Pancreas (tissue), 10 donors: ENCODE measurements at regions not wholly inside any gene's neighbourhood (a gene's known extent, or its start where the extent isn't known, plus 50 kb on each side); places are given as distances from the start of the nearest gene placed in this dataset.
A peak's percentile ranks its signal among the peaks of the same experiment; 100 is the strongest.

Experiments
- ATAC-seq, 4 donors: fragments of 200-7000 bp; cut with Tn5 transposase; one replicate each; pipeline versions ENCODE4 v1.8.0 to v1.9.1; 2020; ENCODE audit warnings: mild to moderate bottlenecking in 4 of 4, moderate library complexity in 4 of 4
- DNase-seq, 6 donors: peaks; one replicate each; pipeline ENCODE4 v3.0.0-alpha.2; 2020
- FAIRE-seq: peaks from 2 replicates; lab custom pipeline; 2012; peaks lifted over from hg19 to GRCh38; lab: Jason Lieb, UNC
- H3K27ac ChIP-seq, 4 donors: fragments of 200-600 bp; sonication (generic); 1 replicate in 3 of 4; 2 replicates in 1 of 4; pipeline versions ENCODE4 v1.5.0 to v1.8.0; 2020
- H3K27me3 ChIP-seq, 4 donors: fragments of 200-600 bp; one replicate each; pipeline ENCODE4 v1.8.0; 2021
- H3K36me3 ChIP-seq, 3 donors: fragments of 200-600 bp; sonication (generic) in 1 of 3; one replicate each; pipeline versions ENCODE4 v1.5.0 to v1.8.0; 2020 to 2021
- H3K4me1 ChIP-seq, 3 donors: fragments of 200-600 bp; one replicate each; pipeline ENCODE4 v1.8.0; 2021
- H3K4me3 ChIP-seq, 4 donors: fragments of 200-600 bp; sonication (generic) in 2 of 4; one replicate each; pipeline versions ENCODE4 v1.5.0 to v1.8.0; 2020 to 2021
- H3K9me3 ChIP-seq, 4 donors: fragments of 200-600 bp; one replicate each; pipeline ENCODE4 v1.8.0; 2021
- CTCF ChIP-seq, 4 donors: fragments of 200-600 bp; sonication (generic) in 3 of 4; IDR thresholded peaks; one replicate each; pipeline versions ENCODE4 v1.5.0 to v1.8.0; 2021; ENCODE audit warnings: antibody characterized with exemption in 4 of 4
- WGBS, 2 donors: extraction: QIAGEN DNeasy Blood & Tissue Kit; methylation state at CpG; one replicate each; pipeline ENCODE4 v1.1.7; 2013; 5-methylcytosine and 5-hydroxymethylcytosine counted together
- intact Hi-C, 3 donors: fragments of 100-400 bp; cut with DNase I; formaldehyde crosslinking; loops; one replicate each; pipeline versions ENCODE4 v1.11.1 to v1.14.2; 2022
- donor health status: healthy with polysubstance abuse.
- donor health status: DM: no; HTN: no; CAD: no; lungs with moderate emphysema.
- donor health status: DM: no; HTN: no; CAD: no.
- donor health status: control.
- donor health status: control.
- donor health status: Bipolar disorder and iron deficiency.
- donor health status: DM: yes; HTN: yes; CAD: no.
- donor health status: DM: no; HTN: no; CAD: no.
- donor health status: DM: no; HTN: no; CAD: no.
- donor health status: DM: yes; HTN: yes; CAD: no.

- 96 to 100% methylated on average over 6 of the region's 6 CpGs for WGBS, 2 donors
- Histone ChIP-seq H3K4me3 (no peak overlapping the region), H3K9me3 (no peaks in the 10 kb centered on the region), H3K27ac (no peak overlapping the region), H3K27me3 (no peaks in the 10 kb centered on the region), H3K36me3 (no peaks in the 10 kb centered on the region), H3K4me1 (peaks cover 17 to 21% (median 18%) of the 10 kb centered on the region in 3 donors)
- no peak for ATAC-seq
- no peak for FAIRE-seq
- TF ChIP-seq CTCF (IDR thresholded peaks at IDR 0.05) = no peak
- DNase-seq = peak in 1 of 6 donors; percentile 31
- intact Hi-C loops = no loop called here
Measured at GRCh38 chr2:120477831-120478481, 132.0 kb downstream of the INHBB start.

- FAIRE-seq (no peak), ATAC-seq (no peak), DNase-seq (peak in 2 of 6 donors; percentile 18 to 25)
- intact Hi-C loops = no loop called here
- no peak for TF ChIP-seq CTCF (IDR thresholded peaks at IDR 0.05)
- no peak overlapping the region for H3K4me3 ChIP-seq
- H3K9me3 ChIP-seq = no peaks in the 10 kb centered on the region
- no peaks in the 10 kb centered on the region for H3K36me3 ChIP-seq
- no peak overlapping the region for H3K27ac ChIP-seq
- WGBS, 2 donors = 77 to 81% methylated on average over 9 of the region's 9 CpGs
- H3K27me3 ChIP-seq = no peaks in the 10 kb centered on the region
- H3K4me1 ChIP-seq = peaks cover 0 to 5% (median 0%) of the 10 kb centered on the region in 3 donors
Measured at GRCh38 chr2:120480346-120480902, 134.5 kb downstream of the INHBB start.

GRCh38 chr2:120480903-120481445 is 135.0 kb downstream of the INHBB start:
- no peaks in the 10 kb centered on the region for H3K9me3 ChIP-seq
- FAIRE-seq (no peak), ATAC-seq (peak in 2 of 4 donors; percentile 47 to 61), DNase-seq (peak in 2 of 6 donors; percentile 24 to 47)
- peaks cover 0 to 5% (median 0%) of the 10 kb centered on the region in 3 donors for H3K4me1 ChIP-seq
- TF ChIP-seq CTCF (IDR thresholded peaks at IDR 0.05) = no peak
- no peak overlapping the region for H3K4me3 ChIP-seq
- intact Hi-C loops = no loop called here
- H3K27ac ChIP-seq = no peak overlapping the region
- 64 to 66% methylated on average over 5 of the region's 5 CpGs for WGBS, 2 donors
- no peaks in the 10 kb centered on the region for H3K27me3 ChIP-seq
- no peaks in the 10 kb centered on the region for H3K36me3 ChIP-seq

GRCh38 chr2:120481446-120482194 is 135.7 kb downstream of the INHBB start:
- Histone ChIP-seq H3K27ac (no peak overlapping the region), H3K36me3 (no peaks in the 10 kb centered on the region), H3K4me1 (no peaks in the 10 kb centered on the region), H3K27me3 (no peaks in the 10 kb centered on the region), H3K4me3 (no peak overlapping the region), H3K9me3 (no peaks in the 10 kb centered on the region)
- 85% methylated on average over 17 of the region's 17 CpGs for WGBS, 2 donors
- TF ChIP-seq CTCF (IDR thresholded peaks at IDR 0.05) = no peak
- ATAC-seq (peak in 3 of 4 donors; percentile 18 to 63 (median 31)), FAIRE-seq (no peak), DNase-seq (peak in 2 of 6 donors; percentile 46)
- intact Hi-C loops = no loop called here
